Mesodermal cell (in vitro differentiated cells): ENCODE measurements at regions not wholly inside any gene's neighbourhood (a gene's known extent, or its start where the extent isn't known, plus 50 kb on each side); places are given as distances from the start of the nearest gene placed in this dataset.
A peak's percentile ranks its signal among the peaks of the same experiment; 100 is the strongest.

Experiments
- H3K27ac ChIP-seq: 2 replicates; pipeline ENCODE4 v1.7.0; 2013; ENCODE audit warnings: mild to moderate bottlenecking, low read depth, low read length, moderate library complexity; ENCODE audit not compliant: severe bottlenecking
- H3K36me3 ChIP-seq: 2 replicates; pipeline ENCODE4 v1.7.1; 2013; ENCODE audit warnings: mild to moderate bottlenecking, low read length, moderate library complexity; ENCODE audit not compliant: control insufficient read depth, insufficient read depth
- H3K4me1 ChIP-seq: one replicate; pipeline ENCODE4 v1.7.1; 2013; ENCODE audit warnings: mild to moderate bottlenecking, low read length; ENCODE audit not compliant: insufficient read depth, control insufficient read depth, poor library complexity, severe bottlenecking
- H3K4me3 ChIP-seq: 2 replicates; pipeline ENCODE4 v1.7.0; 2013; ENCODE audit warnings: low read length, control low read depth, mild to moderate bottlenecking; ENCODE audit not compliant: insufficient read depth, poor library complexity, severe bottlenecking; ENCODE audit errors: extremely low read depth
- H3K9me3 ChIP-seq: 2 replicates; pipeline ENCODE4 v1.7.1; 2013; ENCODE audit warnings: mild to moderate bottlenecking, low read length, moderate library complexity; ENCODE audit not compliant: control insufficient read depth
- WGBS, 2 experiments: methylation state at CpG; one replicate each; pipeline ENCODE4 v1.1.5; 2013; ENCODE audit warnings: missing lambda C conversion rate in 2 of 2; ENCODE audit not compliant: insufficient coverage in 2 of 2; 5-methylcytosine and 5-hydroxymethylcytosine counted together

GRCh38 chr21:15557925-15558324, 171.9 kb upstream of the USP25 start:
- no peak overlapping the region for H3K4me3 ChIP-seq
- H3K27ac ChIP-seq, result no peak overlapping the region
- WGBS, 2 experiments, result 86 to 100% methylated on average over 3 of the region's 4 CpGs
- H3K9me3 ChIP-seq, result no peaks in the 10 kb centered on the region
- H3K4me1 ChIP-seq, result no peaks in the 10 kb centered on the region
- no peaks in the 10 kb centered on the region for H3K36me3 ChIP-seq

GRCh38 chr21:15558884-15559283, 170.9 kb upstream of the USP25 start:
- H3K36me3 ChIP-seq, result no peaks in the 10 kb centered on the region
- no peaks in the 10 kb centered on the region for H3K4me1 ChIP-seq
- 100% methylated on average over 1 of the region's 1 CpG; no CpG with 5 or more reads in 1 of the 2 experiments for WGBS, 2 experiments
- H3K4me3 ChIP-seq, result no peak overlapping the region
- no peak overlapping the region for H3K27ac ChIP-seq
- no peaks in the 10 kb centered on the region for H3K9me3 ChIP-seq

- Histone ChIP-seq H3K36me3 (no peaks in the 10 kb centered on the region), H3K4me1 (no peaks in the 10 kb centered on the region), H3K9me3 (no peaks in the 10 kb centered on the region), H3K27ac (no peak overlapping the region), H3K4me3 (no peak overlapping the region)
- WGBS, 2 experiments, result 90 to 100% methylated on average over 2 of the region's 2 CpGs
These were observed 170.1 kb upstream of the USP25 start for GRCh38 chr21:15559660-15560059.

GRCh38 chr21:15560383-15561056, 169.3 kb upstream of the USP25 start:
- Histone ChIP-seq H3K4me1 (no peaks in the 10 kb centered on the region), H3K9me3 (no peaks in the 10 kb centered on the region), H3K36me3 (no peaks in the 10 kb centered on the region), H3K4me3 (no peak overlapping the region), H3K27ac (no peak overlapping the region)
- 89 to 93% methylated on average over 6 of the region's 6 CpGs for WGBS, 2 experiments

- no peak overlapping the region for H3K4me3 ChIP-seq
- H3K27ac ChIP-seq, result no peak overlapping the region
These were observed 167.0 kb upstream of the USP25 start for GRCh38 chr21:15562748-15563147.

GRCh38 chr21:15564907-15565306, 164.9 kb upstream of the USP25 start:
- Histone ChIP-seq H3K36me3 (no peaks in the 10 kb centered on the region), H3K9me3 (no peaks in the 10 kb centered on the region), H3K4me1 (no peaks in the 10 kb centered on the region), H3K27ac (peak overlapping the region; percentile 38), H3K4me3 (no peak overlapping the region)
- 57 to 65% methylated on average over 1 to 2 of the region's 4 CpGs for WGBS, 2 experiments

More at GRCh38 chr21:15562748-15563147, 167.0 kb upstream of the USP25 start:
- H3K36me3 ChIP-seq, result no peaks in the 10 kb centered on the region
- H3K9me3 ChIP-seq, result no peaks in the 10 kb centered on the region
- no peaks in the 10 kb centered on the region for H3K4me1 ChIP-seq

- no peaks in the 10 kb centered on the region for H3K36me3 ChIP-seq
- no peaks in the 10 kb centered on the region for H3K4me1 ChIP-seq
- H3K4me3 ChIP-seq, result no peak overlapping the region
- H3K27ac ChIP-seq, result no peak overlapping the region
- 83% methylated on average over 1 of the region's 1 CpG; no CpG with 5 or more reads in 1 of the 2 experiments for WGBS, 2 experiments
- H3K9me3 ChIP-seq, result no peaks in the 10 kb centered on the region
These were observed 163.1 kb upstream of the USP25 start for GRCh38 chr21:15566703-15567102.

GRCh38 chr21:15567191-15567590, 162.6 kb upstream of the USP25 start:
- no peak overlapping the region for H3K27ac ChIP-seq
- no peak overlapping the region for H3K4me3 ChIP-seq
- no peaks in the 10 kb centered on the region for H3K4me1 ChIP-seq
- H3K36me3 ChIP-seq, result no peaks in the 10 kb centered on the region
- no peaks in the 10 kb centered on the region for H3K9me3 ChIP-seq

GRCh38 chr21:15568516-15568915, 161.3 kb upstream of the USP25 start:
- Histone ChIP-seq H3K4me3 (no peak overlapping the region), H3K9me3 (no peaks in the 10 kb centered on the region), H3K27ac (no peak overlapping the region), H3K36me3 (no peaks in the 10 kb centered on the region), H3K4me1 (no peaks in the 10 kb centered on the region)

- Histone ChIP-seq H3K36me3 (no peaks in the 10 kb centered on the region), H3K27ac (no peak overlapping the region), H3K4me3 (no peak overlapping the region), H3K9me3 (no peaks in the 10 kb centered on the region), H3K4me1 (no peaks in the 10 kb centered on the region)
- WGBS, 2 experiments, result 71 to 94% methylated on average over 1 to 2 of the region's 4 CpGs
These were observed 142.9 kb upstream of the USP25 start for GRCh38 chr21:15586752-15587427.

GRCh38 chr21:15592271-15592860, 137.4 kb upstream of the USP25 start:
- no peak overlapping the region for H3K4me3 ChIP-seq
- H3K36me3 ChIP-seq, result no peaks in the 10 kb centered on the region
- no peak overlapping the region for H3K27ac ChIP-seq
- no peaks in the 10 kb centered on the region for H3K9me3 ChIP-seq
- 100% methylated on average over 1 of the region's 5 CpGs; no CpG with 5 or more reads in 1 of the 2 experiments for WGBS, 2 experiments
- H3K4me1 ChIP-seq, result no peaks in the 10 kb centered on the region
